Thyroid gland (tissue), 4 donors: ENCODE measurements at regions not wholly inside any gene's neighbourhood (a gene's known extent, or its start where the extent isn't known, plus 50 kb on each side); places are given as distances from the start of the nearest gene placed in this dataset.

Source experiments
- DNase-seq, 2 donors: peaks; one replicate each; pipeline ENCODE4 v3.0.0-alpha.2; 2019
- H3K27ac ChIP-seq, 3 donors: fragments of 200-600 bp; sonication (generic); 1 replicate in 2 of 3; 2 replicates in 1 of 3; pipeline ENCODE4 v1.5.1; 2016 to 2019; ENCODE audit warnings: mild to moderate bottlenecking in 1 of 3, moderate library complexity in 1 of 3
- H3K27me3 ChIP-seq: fragments of 200-600 bp; sonication (generic); one replicate; pipeline ENCODE4 v1.5.1; 2019
- H3K36me3 ChIP-seq, 2 donors: fragments of 200-600 bp; sonication (generic); one replicate each; pipeline ENCODE4 v1.5.1; 2016 to 2019
- H3K4me1 ChIP-seq, 2 donors: fragments of 200-600 bp; sonication (generic); one replicate each; pipeline ENCODE4 v1.5.1; 2017 to 2019
- H3K4me3 ChIP-seq, 3 donors: fragments of 200-600 bp; sonication (generic); replicated peaks in 1 of 3; 1 replicate in 2 of 3; 2 replicates in 1 of 3; pipeline ENCODE4 v1.5.1; 2016; ENCODE audit warnings: mild to moderate bottlenecking in 1 of 3
- H3K9me3 ChIP-seq: fragments of 200-600 bp; sonication (generic); one replicate; pipeline ENCODE4 v1.5.1; 2017
- POLR2A ChIP-seq, 2 donors: fragments of 450-650 bp; IDR thresholded peaks; one replicate each; pipeline ENCODE4 v1.6.1; 2017; ENCODE audit warnings: antibody characterized with exemption in 2 of 2, mild to moderate bottlenecking in 2 of 2, moderate library complexity in 1 of 2
- WGBS, 2 donors: methylation state at CpG; one replicate each; pipeline ENCODE4 v1.1.5; 2017; 5-methylcytosine and 5-hydroxymethylcytosine counted together
- intact Hi-C: fragments of 100-400 bp; cut with DNase I; formaldehyde crosslinking; loops from one replicate; pipeline ENCODE4 v1.15.1; 2023
- TF ChIP-seq, protein P1 (sequence below), 6 experiments: fragments of 200-600 bp in 3 of 6; fragments of 450-650 bp in 3 of 6; sonication (generic) in 3 of 6; IDR thresholded peaks; one replicate each; pipeline ENCODE4 v1.5.1; 2016 to 2019; ENCODE audit warnings: antibody characterized with exemption in 6 of 6, mild to moderate bottlenecking in 2 of 6, inconsistent platforms in 1 of 6, moderate library complexity in 1 of 6

DNA sequence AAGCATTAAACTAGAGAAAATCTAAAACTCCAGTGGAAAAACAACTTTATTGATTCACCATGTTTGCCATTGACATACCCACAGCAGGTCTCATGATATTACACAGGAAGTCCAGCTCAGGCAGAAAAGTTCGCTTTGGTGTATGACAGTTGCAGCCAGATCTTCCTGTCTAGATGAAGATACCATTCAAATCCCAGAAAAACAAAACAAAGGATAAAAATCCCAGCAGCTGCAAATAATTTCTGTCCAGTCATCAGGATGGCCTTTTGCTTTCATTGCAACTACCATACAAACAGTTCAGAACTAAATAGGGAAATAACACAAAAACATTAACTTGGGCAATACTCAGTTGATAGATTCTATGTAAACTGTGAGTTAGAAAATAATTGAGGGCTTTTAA is 136.0 kb upstream of the NREP start:
- WGBS, 2 donors = 74 to 78% methylated on average over 1 of the region's 1 CpG
- Histone ChIP-seq H3K27ac (peak overlapping the region in 1 of 3 donors; percentile 13), H3K4me1 (no peaks in the 10 kb centered on the region), H3K36me3 (no peaks in the 10 kb centered on the region), H3K9me3 (no peaks in the 10 kb centered on the region), H3K4me3 (no peak overlapping the region), H3K27me3 (no peaks in the 10 kb centered on the region)
- no peak for DNase-seq
- no peak for TF ChIP-seq POLR2A (IDR thresholded peaks at IDR 0.05)
- TF ChIP-seq, protein P1, sequence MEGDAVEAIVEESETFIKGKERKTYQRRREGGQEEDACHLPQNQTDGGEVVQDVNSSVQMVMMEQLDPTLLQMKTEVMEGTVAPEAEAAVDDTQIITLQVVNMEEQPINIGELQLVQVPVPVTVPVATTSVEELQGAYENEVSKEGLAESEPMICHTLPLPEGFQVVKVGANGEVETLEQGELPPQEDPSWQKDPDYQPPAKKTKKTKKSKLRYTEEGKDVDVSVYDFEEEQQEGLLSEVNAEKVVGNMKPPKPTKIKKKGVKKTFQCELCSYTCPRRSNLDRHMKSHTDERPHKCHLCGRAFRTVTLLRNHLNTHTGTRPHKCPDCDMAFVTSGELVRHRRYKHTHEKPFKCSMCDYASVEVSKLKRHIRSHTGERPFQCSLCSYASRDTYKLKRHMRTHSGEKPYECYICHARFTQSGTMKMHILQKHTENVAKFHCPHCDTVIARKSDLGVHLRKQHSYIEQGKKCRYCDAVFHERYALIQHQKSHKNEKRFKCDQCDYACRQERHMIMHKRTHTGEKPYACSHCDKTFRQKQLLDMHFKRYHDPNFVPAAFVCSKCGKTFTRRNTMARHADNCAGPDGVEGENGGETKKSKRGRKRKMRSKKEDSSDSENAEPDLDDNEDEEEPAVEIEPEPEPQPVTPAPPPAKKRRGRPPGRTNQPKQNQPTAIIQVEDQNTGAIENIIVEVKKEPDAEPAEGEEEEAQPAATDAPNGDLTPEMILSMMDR (IDR thresholded peaks at IDR 0.05) = no peak
- intact Hi-C loops = no loop called here

DNA sequence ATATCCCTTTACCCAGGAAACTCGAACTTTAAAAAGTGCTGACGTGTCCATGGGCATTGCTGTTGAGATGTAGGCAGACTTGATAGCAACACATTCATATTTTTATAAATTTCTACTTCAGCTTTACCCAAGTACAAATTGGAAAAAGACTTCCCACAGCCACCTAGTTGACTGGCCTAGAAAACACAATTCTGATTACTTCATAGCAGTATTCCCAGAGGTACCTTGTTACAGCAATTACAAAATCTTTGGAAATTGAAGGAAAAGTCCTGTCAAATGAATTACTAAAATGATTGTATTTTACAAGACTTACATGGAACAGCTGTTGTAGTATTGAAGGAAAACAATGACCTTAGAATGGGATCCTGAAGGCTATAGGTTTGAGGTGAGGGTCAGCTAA is 130.7 kb upstream of the NREP start:
- Histone ChIP-seq H3K4me1 (no peaks in the 10 kb centered on the region), H3K27ac (no peak overlapping the region), H3K9me3 (no peaks in the 10 kb centered on the region), H3K4me3 (no peak overlapping the region), H3K27me3 (no peaks in the 10 kb centered on the region), H3K36me3 (no peaks in the 10 kb centered on the region)
- no peak for TF ChIP-seq POLR2A (IDR thresholded peaks at IDR 0.05)
- TF ChIP-seq, protein P1 (IDR thresholded peaks at IDR 0.05) = no peak
- intact Hi-C loops = no loop called here
- DNase-seq = no peak
- WGBS, 2 donors = 91% methylated on average over 2 of the region's 2 CpGs

DNA sequence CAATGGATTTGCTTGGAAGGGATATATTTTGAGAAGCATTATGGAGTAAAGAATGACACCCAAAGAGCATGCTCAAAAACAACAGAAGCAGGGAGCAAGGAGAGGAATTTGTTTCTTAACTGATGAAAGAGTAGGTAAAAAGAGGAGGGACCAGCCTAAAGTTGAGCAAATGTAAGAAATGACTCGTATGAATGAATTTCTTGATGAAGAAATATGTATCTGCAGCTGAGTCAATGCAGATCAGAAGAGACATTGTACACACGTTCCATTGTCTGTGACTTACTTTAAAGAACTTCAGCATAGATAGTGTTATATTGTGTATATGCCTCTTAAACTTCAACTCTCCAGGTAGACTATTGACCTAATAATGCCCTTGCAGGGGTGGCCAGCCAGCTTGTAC is 112.7 kb upstream of the NREP start:
- H3K4me1 ChIP-seq = no peaks in the 10 kb centered on the region
- H3K9me3 ChIP-seq = no peaks in the 10 kb centered on the region
- TF ChIP-seq, protein P1 (IDR thresholded peaks at IDR 0.05) = no peak
- no peak for TF ChIP-seq POLR2A (IDR thresholded peaks at IDR 0.05)
- no peaks in the 10 kb centered on the region for H3K36me3 ChIP-seq
- H3K27ac ChIP-seq = no peak overlapping the region
- no peaks in the 10 kb centered on the region for H3K27me3 ChIP-seq
- intact Hi-C loops = no loop called here
- no peak for DNase-seq
- WGBS, 2 donors = 83 to 88% methylated on average over 2 of the region's 2 CpGs
- H3K4me3 ChIP-seq = no peak overlapping the region

DNA sequence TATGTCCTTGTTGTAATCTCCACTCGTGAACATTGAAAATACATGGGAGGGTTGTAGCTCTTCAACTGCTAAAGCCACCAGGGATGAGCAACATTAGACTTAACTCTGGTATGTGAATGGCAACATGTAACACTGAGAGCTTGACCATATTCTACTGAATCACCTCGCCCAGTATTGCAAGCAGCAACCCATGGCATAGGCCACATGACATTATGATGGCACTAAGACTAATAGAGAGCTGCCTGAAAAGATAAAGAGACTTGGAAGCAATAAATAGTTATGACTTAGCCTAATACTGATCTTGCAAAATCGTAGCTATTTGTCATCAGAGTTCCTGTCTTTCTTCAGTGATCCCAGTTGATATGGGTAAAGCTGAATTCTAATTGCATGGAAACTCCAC is 108.4 kb upstream of the NREP start:
- TF ChIP-seq, protein P1 (IDR thresholded peaks at IDR 0.05) = no peak
- TF ChIP-seq POLR2A (IDR thresholded peaks at IDR 0.05) = no peak
- H3K36me3 ChIP-seq = no peaks in the 10 kb centered on the region
- WGBS, 2 donors = 85 to 88% methylated on average over 3 of the region's 3 CpGs
- no peak overlapping the region for H3K4me3 ChIP-seq
- no peaks in the 10 kb centered on the region for H3K4me1 ChIP-seq
- no peaks in the 10 kb centered on the region for H3K9me3 ChIP-seq
- no peak overlapping the region for H3K27ac ChIP-seq
- intact Hi-C loops = no loop called here
- H3K27me3 ChIP-seq = no peaks in the 10 kb centered on the region
- no peak for DNase-seq

DNA sequence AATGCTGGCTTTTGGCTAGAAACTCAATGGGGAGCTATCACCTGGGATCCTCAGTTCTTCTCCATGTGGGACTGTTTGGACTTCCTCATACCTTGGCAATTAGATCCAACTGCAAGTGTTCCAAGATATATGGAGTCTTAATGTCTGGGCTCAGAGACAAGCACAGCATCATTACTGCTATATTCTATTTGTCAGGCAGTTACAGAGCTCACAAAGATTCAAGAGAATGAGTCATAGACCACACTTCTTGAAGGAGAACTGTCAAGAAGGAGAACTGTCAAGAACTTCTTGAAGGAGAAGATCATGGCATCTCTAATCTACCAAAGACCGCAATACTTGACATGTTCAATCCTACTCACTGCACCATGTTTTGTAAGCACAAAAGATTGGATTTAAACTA is 106.8 kb upstream of the NREP start:
- H3K36me3 ChIP-seq = no peaks in the 10 kb centered on the region
- TF ChIP-seq, protein P1 (IDR thresholded peaks at IDR 0.05) = no peak
- no peaks in the 10 kb centered on the region for H3K27me3 ChIP-seq
- H3K27ac ChIP-seq = no peak overlapping the region
- no peaks in the 10 kb centered on the region for H3K4me1 ChIP-seq
- no peak for DNase-seq
- intact Hi-C loops = no loop called here
- no peaks in the 10 kb centered on the region for H3K9me3 ChIP-seq
- H3K4me3 ChIP-seq = no peak overlapping the region
- WGBS, 2 donors = 98 to 100% methylated on average over 1 of the region's 1 CpG
